Stomach (tissue), 4 donors: ENCODE measurements at regions not wholly inside any gene's neighbourhood (a gene's known extent, or its start where the extent isn't known, plus 50 kb on each side); places are given as distances from the start of the nearest gene placed in this dataset.

Source experiments
- CTCF ChIP-seq, 7 experiments: fragments of 450-650 bp in 4 of 7; fragments of 200-600 bp in 3 of 7; sonication (generic) in 3 of 7; IDR thresholded peaks; one replicate each; pipeline ENCODE4 v1.5.1; 2016 to 2019; ENCODE audit warnings: antibody characterized with exemption in 7 of 7, control low read depth in 2 of 7, mild to moderate bottlenecking in 1 of 7
- EP300 ChIP-seq: sonication (generic); formaldehyde crosslinking; IDR thresholded peaks from one replicate; pipeline ENCODE4 v1.6.1; 2017; ENCODE audit warnings: antibody characterized with exemption
- POLR2A ChIP-seq, 4 donors: fragments of 450-650 bp; IDR thresholded peaks; one replicate each; pipeline ENCODE4 v1.6.1; 2016; ENCODE audit warnings: antibody characterized with exemption in 4 of 4, control low read depth in 2 of 4, mild to moderate bottlenecking in 1 of 4, moderate library complexity in 1 of 4
- POLR2AphosphoS5 ChIP-seq, 3 donors: sonication (generic); formaldehyde crosslinking; IDR thresholded peaks; one replicate each; pipeline ENCODE4 v1.6.1; 2016; ENCODE audit warnings: antibody characterized with exemption in 3 of 3

GRCh38 chr12:84601483-84601882 is 311.1 kb downstream of the SLC6A15 start:
- TF ChIP-seq CTCF (IDR thresholded peaks at IDR 0.05), result no peak
- no peak for TF ChIP-seq POLR2A (IDR thresholded peaks at IDR 0.05)
- TF ChIP-seq EP300, result no peak
- TF ChIP-seq POLR2AphosphoS5 (IDR thresholded peaks at IDR 0.05), result no peak
